ENCODE measurements at regions not wholly inside any gene's neighbourhood (a gene's known extent, or its start where the extent isn't known, plus 50 kb on each side); places are given as distances from the start of the nearest gene placed in this dataset.

DNA sequence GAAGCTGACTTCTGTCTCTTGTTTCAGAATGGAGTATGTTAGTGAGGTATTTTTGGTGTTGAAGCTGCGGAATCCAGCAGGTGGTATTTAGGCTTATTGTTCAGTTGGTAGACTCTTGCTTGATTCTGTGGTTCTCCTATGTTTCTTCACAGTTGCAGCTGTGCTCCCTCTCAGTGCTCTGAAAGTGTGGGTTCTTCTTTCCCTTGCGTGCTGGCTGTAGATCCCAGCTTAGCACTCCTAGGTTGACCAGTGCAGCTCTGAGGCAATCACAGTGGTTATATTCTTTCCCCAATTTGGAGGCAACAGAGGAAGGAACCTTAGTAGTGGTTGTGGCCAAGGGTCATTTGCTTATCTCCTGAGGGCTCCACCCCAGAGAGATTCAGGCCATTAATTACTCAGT lies 269.2 kb upstream of the NRIP1 start:
- Histone ChIP-seq H3K9ac (ENCODE audit: insufficient read depth in 1 of 2, low read length in 2 of 2) (no peak overlapping the region), H3K27me3 (ENCODE audit: control insufficient read depth in 3 of 3, insufficient read depth in 3 of 3, low read length in 2 of 3) (no peaks in the 10 kb centered on the region), H3K9me3 (ENCODE audit: control insufficient read depth in 4 of 4, insufficient read depth in 3 of 4, low read length in 3 of 4) (peaks cover 0 to 4% (median 0%) of the 10 kb centered on the region in 4 donors), H3K4me3 (no peak overlapping the region), H3K4me1 (ENCODE audit: control insufficient read depth in 5 of 5, insufficient read depth in 5 of 5, low read length in 5 of 5) (no peaks in the 10 kb centered on the region), H3K27ac (ENCODE audit: low read depth in 1 of 2, low read length in 1 of 2) (no peak overlapping the region), H3K36me3 (ENCODE audit: control insufficient read depth in 4 of 4, insufficient read depth in 4 of 4, low read length in 4 of 4) (no peaks in the 10 kb centered on the region)
- ATAC-seq (ENCODE audit: insufficient read depth, low FRiP score): no peak
- 52 to 78% methylated on average over 2 of the region's 2 CpGs for WGBS, 2 donors
- DNase-seq: no peak
- TF ChIP-seq, protein P1, sequence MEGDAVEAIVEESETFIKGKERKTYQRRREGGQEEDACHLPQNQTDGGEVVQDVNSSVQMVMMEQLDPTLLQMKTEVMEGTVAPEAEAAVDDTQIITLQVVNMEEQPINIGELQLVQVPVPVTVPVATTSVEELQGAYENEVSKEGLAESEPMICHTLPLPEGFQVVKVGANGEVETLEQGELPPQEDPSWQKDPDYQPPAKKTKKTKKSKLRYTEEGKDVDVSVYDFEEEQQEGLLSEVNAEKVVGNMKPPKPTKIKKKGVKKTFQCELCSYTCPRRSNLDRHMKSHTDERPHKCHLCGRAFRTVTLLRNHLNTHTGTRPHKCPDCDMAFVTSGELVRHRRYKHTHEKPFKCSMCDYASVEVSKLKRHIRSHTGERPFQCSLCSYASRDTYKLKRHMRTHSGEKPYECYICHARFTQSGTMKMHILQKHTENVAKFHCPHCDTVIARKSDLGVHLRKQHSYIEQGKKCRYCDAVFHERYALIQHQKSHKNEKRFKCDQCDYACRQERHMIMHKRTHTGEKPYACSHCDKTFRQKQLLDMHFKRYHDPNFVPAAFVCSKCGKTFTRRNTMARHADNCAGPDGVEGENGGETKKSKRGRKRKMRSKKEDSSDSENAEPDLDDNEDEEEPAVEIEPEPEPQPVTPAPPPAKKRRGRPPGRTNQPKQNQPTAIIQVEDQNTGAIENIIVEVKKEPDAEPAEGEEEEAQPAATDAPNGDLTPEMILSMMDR (IDR thresholded peaks at IDR 0.05; ENCODE audit: control extremely low read depth, extremely low read depth): no peak

DNA sequence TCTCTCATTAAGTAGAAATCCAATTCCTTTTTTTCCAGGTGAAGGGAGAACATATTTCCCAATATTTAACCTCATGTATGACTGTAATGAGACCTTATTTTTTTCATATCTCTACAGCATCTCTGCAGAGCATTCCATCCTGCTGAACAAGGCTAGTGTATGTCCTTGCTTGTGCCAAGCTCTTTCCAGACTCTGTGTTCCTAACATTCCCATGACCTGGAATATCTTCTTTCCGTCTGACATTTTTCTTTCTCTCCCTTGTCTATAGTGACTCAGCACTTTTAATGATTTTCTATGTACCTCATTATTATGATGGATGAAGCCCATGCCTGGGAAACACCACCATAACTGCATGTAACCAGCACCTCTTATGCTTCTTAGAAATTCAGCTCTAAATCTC lies 278.3 kb upstream of the NRIP1 start:
- Histone ChIP-seq H3K27ac (ENCODE audit: low read depth in 1 of 2, low read length in 1 of 2) (no peak overlapping the region), H3K4me3 (no peak overlapping the region), H3K27me3 (ENCODE audit: control insufficient read depth in 3 of 3, insufficient read depth in 3 of 3, low read length in 2 of 3) (no peaks in the 10 kb centered on the region), H3K4me1 (ENCODE audit: control insufficient read depth in 5 of 5, insufficient read depth in 5 of 5, low read length in 5 of 5) (no peaks in the 10 kb centered on the region), H3K9ac (ENCODE audit: insufficient read depth in 1 of 2, low read length in 2 of 2) (no peak overlapping the region), H3K9me3 (ENCODE audit: control insufficient read depth in 4 of 4, insufficient read depth in 3 of 4, low read length in 3 of 4) (peaks cover 0 to 4% (median 0%) of the 10 kb centered on the region in 4 donors), H3K36me3 (ENCODE audit: control insufficient read depth in 4 of 4, insufficient read depth in 4 of 4, low read length in 4 of 4) (no peaks in the 10 kb centered on the region)
- no peak for ATAC-seq (ENCODE audit: insufficient read depth, low FRiP score)
- TF ChIP-seq, protein P1 (IDR thresholded peaks at IDR 0.05; ENCODE audit: control extremely low read depth, extremely low read depth): no peak
- no peak for DNase-seq
- WGBS, 2 donors: 72 to 88% methylated on average over 1 of the region's 1 CpG

DNA sequence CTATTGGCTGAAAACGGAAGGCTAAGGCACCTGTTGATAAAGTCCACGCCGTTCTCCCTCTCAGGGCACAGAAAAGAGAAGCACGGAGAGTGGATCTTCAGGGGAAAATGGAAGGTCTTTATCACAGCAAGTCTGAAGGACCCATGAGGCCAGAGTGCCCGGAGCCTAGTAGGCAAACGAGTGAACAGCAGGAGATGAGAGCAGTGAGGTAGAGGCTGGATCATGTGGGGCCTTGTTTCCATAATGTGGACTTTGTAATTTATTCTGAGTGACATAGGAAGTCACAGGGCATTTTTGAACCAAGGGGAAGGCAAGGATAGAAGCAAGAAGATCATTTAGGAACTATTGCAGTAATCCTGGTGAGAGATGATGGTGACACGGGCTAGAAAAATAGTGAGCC lies 287.2 kb upstream of the NRIP1 start:
- ATAC-seq (ENCODE audit: insufficient read depth, low FRiP score): no peak
- no peak overlapping the region for H3K27ac ChIP-seq (ENCODE audit: low read depth in 1 of 2, low read length in 1 of 2)
- TF ChIP-seq, protein P1 (IDR thresholded peaks at IDR 0.05; ENCODE audit: control extremely low read depth, extremely low read depth): no peak
- no peaks in the 10 kb centered on the region for H3K9me3 ChIP-seq (ENCODE audit: control insufficient read depth in 4 of 4, insufficient read depth in 3 of 4, low read length in 3 of 4)
- no peak overlapping the region for H3K9ac ChIP-seq (ENCODE audit: insufficient read depth in 1 of 2, low read length in 2 of 2)
- H3K4me1 ChIP-seq (ENCODE audit: control insufficient read depth in 5 of 5, insufficient read depth in 5 of 5, low read length in 5 of 5): peaks cover 0 to 6% (median 0%) of the 10 kb centered on the region in 5 donors
- no peak for DNase-seq
- no peaks in the 10 kb centered on the region for H3K36me3 ChIP-seq (ENCODE audit: control insufficient read depth in 4 of 4, insufficient read depth in 4 of 4, low read length in 4 of 4)
- H3K4me3 ChIP-seq: no peak overlapping the region
- no peaks in the 10 kb centered on the region for H3K27me3 ChIP-seq (ENCODE audit: control insufficient read depth in 3 of 3, insufficient read depth in 3 of 3, low read length in 2 of 3)
- 91 to 95% methylated on average over 7 of the region's 7 CpGs for WGBS, 2 donors

DNA sequence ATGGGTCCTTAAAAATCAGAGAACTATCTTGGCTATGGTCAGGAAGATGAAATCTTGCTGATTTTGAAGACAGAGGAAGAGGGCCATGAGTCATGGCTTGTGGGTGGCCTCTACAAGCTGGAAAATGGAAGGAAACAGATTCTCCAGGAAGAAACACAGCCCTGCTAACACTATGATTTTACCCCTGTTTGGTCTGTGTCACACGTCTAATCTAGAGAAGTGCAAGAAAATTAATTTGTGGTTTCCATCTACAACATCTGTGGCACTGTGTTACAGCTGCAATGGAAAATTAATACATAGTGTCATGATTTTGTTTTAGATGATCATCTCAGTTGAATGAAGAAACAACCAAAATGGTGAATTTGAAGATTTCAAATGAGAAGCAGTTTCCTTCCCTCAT lies 288.7 kb upstream of the NRIP1 start:
- H3K27me3 ChIP-seq (ENCODE audit: control insufficient read depth in 3 of 3, insufficient read depth in 3 of 3, low read length in 2 of 3): no peaks in the 10 kb centered on the region
- no peak overlapping the region for H3K4me3 ChIP-seq
- no peaks in the 10 kb centered on the region for H3K9me3 ChIP-seq (ENCODE audit: control insufficient read depth in 4 of 4, insufficient read depth in 3 of 4, low read length in 3 of 4)
- ATAC-seq (ENCODE audit: insufficient read depth, low FRiP score): no peak
- H3K9ac ChIP-seq (ENCODE audit: insufficient read depth in 1 of 2, low read length in 2 of 2): no peak overlapping the region
- TF ChIP-seq, protein P1 (IDR thresholded peaks at IDR 0.05; ENCODE audit: control extremely low read depth, extremely low read depth): no peak
- H3K36me3 ChIP-seq (ENCODE audit: control insufficient read depth in 4 of 4, insufficient read depth in 4 of 4, low read length in 4 of 4): no peaks in the 10 kb centered on the region
- peaks cover 0 to 6% (median 0%) of the 10 kb centered on the region in 5 donors for H3K4me1 ChIP-seq (ENCODE audit: control insufficient read depth in 5 of 5, insufficient read depth in 5 of 5, low read length in 5 of 5)
- WGBS, 2 donors: 59 to 64% methylated on average over 1 of the region's 1 CpG
- DNase-seq: no peak
- H3K27ac ChIP-seq (ENCODE audit: low read depth in 1 of 2, low read length in 1 of 2): no peak overlapping the region

Data from lung (tissue), 11 donors.